Ishikawa (cell line): ENCODE measurements at regions not wholly inside any gene's neighbourhood (a gene's known extent, or its start where the extent isn't known, plus 50 kb on each side); places are given as distances from the start of the nearest gene placed in this dataset.

Experiments
- CEBPB ChIP-seq: IDR thresholded peaks from 2 replicates; pipeline ENCODE4 v1.6.1; 2012
- CREB1 ChIP-seq: IDR thresholded peaks from 2 replicates; pipeline ENCODE4 v1.6.1; 2012; ENCODE audit warnings: low read depth
- EGR1 ChIP-seq: IDR thresholded peaks from 2 replicates; pipeline ENCODE4 v1.6.1; 2012
- EP300 ChIP-seq: IDR thresholded peaks from 2 replicates; pipeline ENCODE4 v1.6.1; 2012; ENCODE audit warnings: borderline replicate concordance
- FOXM1 ChIP-seq: IDR thresholded peaks from 2 replicates; pipeline ENCODE4 v1.6.1; 2012; ENCODE audit warnings: low read depth, borderline replicate concordance
- NFIC ChIP-seq: IDR thresholded peaks from 2 replicates; pipeline ENCODE4 v1.6.1; 2012
- RAD21 ChIP-seq: IDR thresholded peaks from 2 replicates; pipeline ENCODE4 v1.6.1; 2012; ENCODE audit warnings: low read depth
- TAF1 ChIP-seq: IDR thresholded peaks from 2 replicates; pipeline ENCODE4 v1.6.1; 2012; ENCODE audit warnings: low read depth, mild to moderate bottlenecking
- TCF12 ChIP-seq: IDR thresholded peaks from 2 replicates; pipeline ENCODE4 v1.6.1; 2012; ENCODE audit warnings: low read depth
- TEAD4 ChIP-seq: IDR thresholded peaks from 2 replicates; pipeline ENCODE4 v1.6.1; 2012
- YY1 ChIP-seq: IDR thresholded peaks from 2 replicates; pipeline ENCODE4 v1.6.1; 2012; ENCODE audit warnings: low read depth
- ZBTB7A ChIP-seq: IDR thresholded peaks from 2 replicates; pipeline ENCODE4 v1.6.1; 2012; ENCODE audit warnings: low read depth
- TF ChIP-seq, protein P1 (sequence below): IDR thresholded peaks from 2 replicates; pipeline ENCODE4 v1.6.1; 2012; ENCODE audit warnings: low read depth, mild to moderate bottlenecking
- TF ChIP-seq, protein P2 (sequence below): IDR thresholded peaks from 2 replicates; pipeline ENCODE4 v1.6.1; 2012
- TF ChIP-seq, protein P3 (sequence below): IDR thresholded peaks from 2 replicates; pipeline ENCODE4 v1.6.1; 2012

DNA sequence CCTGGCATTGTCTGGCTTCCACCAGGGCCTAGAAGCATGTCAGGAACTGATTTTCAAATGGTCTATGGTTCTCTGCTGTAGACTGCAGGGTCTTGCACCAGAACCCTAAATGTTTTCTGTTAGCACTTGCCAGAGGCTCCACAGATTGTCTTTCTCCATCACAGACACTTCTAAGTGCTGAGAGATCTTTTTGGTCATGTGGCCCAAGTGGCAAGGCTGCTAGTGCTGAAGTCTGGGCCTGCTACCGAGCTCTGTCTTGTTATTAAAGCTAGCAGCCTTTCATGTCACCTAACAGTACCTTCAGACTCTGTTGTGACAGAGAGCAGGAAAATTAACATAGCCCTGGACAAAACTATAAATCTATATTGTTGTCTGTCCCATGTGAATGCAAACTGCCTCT, 120.7 kb upstream of the BACH2 start:
- TF ChIP-seq RAD21 (no peak), TCF12 (no peak), TEAD4 (no peak), YY1 (no peak), CREB1 (no peak)

DNA sequence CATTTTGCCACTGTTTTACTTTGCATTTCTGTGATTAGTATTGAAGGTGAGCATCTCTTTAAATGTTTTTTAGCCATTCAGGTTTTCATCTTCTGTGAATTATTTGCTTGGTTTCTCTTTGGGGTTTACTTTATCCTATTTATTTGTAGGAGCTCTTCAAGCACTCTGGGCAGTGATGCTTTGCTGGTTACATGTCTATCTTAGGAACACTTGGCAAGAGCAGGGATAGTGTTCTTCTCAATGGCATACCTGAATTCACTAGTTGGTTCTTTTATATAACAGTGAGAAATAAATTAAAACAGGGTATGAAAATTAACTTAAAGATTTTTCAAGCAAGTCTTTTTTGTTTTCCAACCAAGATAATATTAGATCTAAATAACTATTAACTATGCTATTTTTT, 119.7 kb upstream of the BACH2 start:
- TF ChIP-seq, protein P1, sequence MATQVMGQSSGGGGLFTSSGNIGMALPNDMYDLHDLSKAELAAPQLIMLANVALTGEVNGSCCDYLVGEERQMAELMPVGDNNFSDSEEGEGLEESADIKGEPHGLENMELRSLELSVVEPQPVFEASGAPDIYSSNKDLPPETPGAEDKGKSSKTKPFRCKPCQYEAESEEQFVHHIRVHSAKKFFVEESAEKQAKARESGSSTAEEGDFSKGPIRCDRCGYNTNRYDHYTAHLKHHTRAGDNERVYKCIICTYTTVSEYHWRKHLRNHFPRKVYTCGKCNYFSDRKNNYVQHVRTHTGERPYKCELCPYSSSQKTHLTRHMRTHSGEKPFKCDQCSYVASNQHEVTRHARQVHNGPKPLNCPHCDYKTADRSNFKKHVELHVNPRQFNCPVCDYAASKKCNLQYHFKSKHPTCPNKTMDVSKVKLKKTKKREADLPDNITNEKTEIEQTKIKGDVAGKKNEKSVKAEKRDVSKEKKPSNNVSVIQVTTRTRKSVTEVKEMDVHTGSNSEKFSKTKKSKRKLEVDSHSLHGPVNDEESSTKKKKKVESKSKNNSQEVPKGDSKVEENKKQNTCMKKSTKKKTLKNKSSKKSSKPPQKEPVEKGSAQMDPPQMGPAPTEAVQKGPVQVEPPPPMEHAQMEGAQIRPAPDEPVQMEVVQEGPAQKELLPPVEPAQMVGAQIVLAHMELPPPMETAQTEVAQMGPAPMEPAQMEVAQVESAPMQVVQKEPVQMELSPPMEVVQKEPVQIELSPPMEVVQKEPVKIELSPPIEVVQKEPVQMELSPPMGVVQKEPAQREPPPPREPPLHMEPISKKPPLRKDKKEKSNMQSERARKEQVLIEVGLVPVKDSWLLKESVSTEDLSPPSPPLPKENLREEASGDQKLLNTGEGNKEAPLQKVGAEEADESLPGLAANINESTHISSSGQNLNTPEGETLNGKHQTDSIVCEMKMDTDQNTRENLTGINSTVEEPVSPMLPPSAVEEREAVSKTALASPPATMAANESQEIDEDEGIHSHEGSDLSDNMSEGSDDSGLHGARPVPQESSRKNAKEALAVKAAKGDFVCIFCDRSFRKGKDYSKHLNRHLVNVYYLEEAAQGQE, result no peak
- TF ChIP-seq NFIC (no peak), EGR1 (no peak), ZBTB7A (no peak), CEBPB (no peak), EP300 (no peak), TCF12 (no peak), CREB1 (no peak), TEAD4 (no peak), YY1 (no peak), TAF1 (no peak), RAD21 (no peak), FOXM1 (no peak)
- TF ChIP-seq, protein P2, sequence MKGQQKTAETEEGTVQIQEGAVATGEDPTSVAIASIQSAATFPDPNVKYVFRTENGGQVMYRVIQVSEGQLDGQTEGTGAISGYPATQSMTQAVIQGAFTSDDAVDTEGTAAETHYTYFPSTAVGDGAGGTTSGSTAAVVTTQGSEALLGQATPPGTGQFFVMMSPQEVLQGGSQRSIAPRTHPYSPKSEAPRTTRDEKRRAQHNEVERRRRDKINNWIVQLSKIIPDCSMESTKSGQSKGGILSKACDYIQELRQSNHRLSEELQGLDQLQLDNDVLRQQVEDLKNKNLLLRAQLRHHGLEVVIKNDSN, result no peak
- TF ChIP-seq, protein P3, sequence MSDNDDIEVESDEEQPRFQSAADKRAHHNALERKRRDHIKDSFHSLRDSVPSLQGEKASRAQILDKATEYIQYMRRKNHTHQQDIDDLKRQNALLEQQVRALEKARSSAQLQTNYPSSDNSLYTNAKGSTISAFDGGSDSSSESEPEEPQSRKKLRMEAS, result no peak

DNA sequence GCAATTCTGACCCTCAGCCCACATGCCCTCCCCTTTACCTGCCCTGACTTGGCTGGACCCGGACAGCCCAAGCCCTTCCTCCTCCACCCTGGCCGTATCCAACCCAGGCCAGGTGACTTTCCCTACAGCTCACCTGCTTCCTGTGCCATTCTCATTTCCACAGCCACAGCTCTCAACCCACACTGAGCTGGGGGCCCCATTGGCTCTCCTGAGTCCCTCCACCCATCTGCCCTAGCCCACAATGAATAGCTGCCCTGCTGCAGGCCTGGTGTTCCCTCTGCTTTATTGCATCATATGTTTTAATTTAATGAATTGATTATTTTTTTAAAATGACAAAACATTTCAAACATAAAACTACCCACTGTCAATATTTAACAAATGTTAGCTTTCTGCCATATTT, 118.5 kb upstream of the BACH2 start:
- TF ChIP-seq RAD21, result no peak

DNA sequence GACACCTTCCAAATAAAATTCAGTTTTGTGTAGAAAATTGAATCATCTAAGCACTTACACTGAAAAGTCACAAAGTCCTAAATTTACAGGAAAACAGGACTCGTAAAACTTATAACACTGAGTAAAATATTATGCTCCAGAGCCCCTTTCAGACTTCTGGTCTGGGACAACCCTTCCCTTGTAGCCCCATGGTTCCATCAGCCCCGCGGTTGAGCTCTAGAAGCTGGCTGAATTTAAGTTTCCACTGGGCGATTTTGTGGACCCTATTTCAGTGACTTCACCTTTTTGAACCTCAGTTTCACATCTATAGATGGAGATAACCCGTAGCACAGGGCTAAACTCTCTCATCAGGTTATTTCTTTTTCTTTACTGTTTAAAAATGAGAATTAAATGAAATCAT, 117.7 kb upstream of the BACH2 start:
- TF ChIP-seq RAD21 (no peak), EGR1 (no peak), FOXM1 (no peak), EP300 (no peak), ZBTB7A (no peak), TAF1 (no peak), YY1 (no peak), TCF12 (no peak), TEAD4 (no peak), NFIC (no peak), CEBPB (no peak), CREB1 (no peak)
- TF ChIP-seq, protein P1, result no peak
- TF ChIP-seq, protein P2, result no peak
- TF ChIP-seq, protein P3, result no peak

DNA sequence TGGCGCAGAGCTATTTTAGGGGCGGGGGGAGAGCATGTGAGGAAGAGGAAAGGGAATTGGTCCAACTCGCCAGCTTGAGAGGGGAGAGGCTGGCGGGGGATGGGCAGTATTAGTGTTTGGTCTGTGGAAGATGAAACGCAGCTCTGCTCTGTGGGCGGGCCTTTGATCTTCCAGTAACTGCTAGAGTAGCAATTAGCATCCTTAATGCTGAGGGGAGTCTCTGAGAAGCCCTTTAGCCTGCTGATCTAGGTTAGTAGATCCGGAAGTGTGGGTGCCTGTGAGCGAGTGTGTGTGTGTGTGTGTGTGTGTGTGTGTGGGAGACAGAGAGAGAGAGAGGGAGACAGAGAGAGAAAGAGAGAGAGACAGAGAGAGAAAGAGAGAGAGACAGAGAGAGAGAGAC, 117.2 kb upstream of the BACH2 start:
- TF ChIP-seq, protein P3, result no peak
- no peak for TF ChIP-seq RAD21
- TF ChIP-seq CEBPB, result no peak
- TF ChIP-seq ZBTB7A, result no peak
- TF ChIP-seq, protein P1, result no peak
- no peak for TF ChIP-seq FOXM1
- TF ChIP-seq CREB1, result no peak
